ENCODE measurements at regions not wholly inside any gene's neighbourhood (a gene's known extent, or its start where the extent isn't known, plus 50 kb on each side); places are given as distances from the start of the nearest gene placed in this dataset.

GRCh38 chr10:131840788-131841118, 60.1 kb upstream of the PPP2R2D start:
- Mint-ChIP-seq H3K36me3 (ENCODE audit: unreplicated experiment) (no peaks in the 10 kb centered on the region), H3K4me1 (ENCODE audit: unreplicated experiment) (no peaks in the 10 kb centered on the region), H3K9me3 (ENCODE audit: unreplicated experiment) (peaks cover 2% of the 10 kb centered on the region), H3K27me3 (ENCODE audit: unreplicated experiment) (no peaks in the 10 kb centered on the region), H3K27ac (ENCODE audit: unreplicated experiment) (no peak overlapping the region), H3K4me3 (ENCODE audit: unreplicated experiment) (no peak overlapping the region)
- no peak for TF ChIP-seq CTCF (IDR thresholded peaks at IDR 0.05)
- no peak for DNase-seq (ENCODE audit: extremely low spot score, unreplicated experiment)

GRCh38 chr10:131841131-131841660, 59.6 kb upstream of the PPP2R2D start:
- DNase-seq (ENCODE audit: extremely low spot score, unreplicated experiment) = peak; percentile 71
- no peaks in the 10 kb centered on the region for H3K36me3 Mint-ChIP-seq (ENCODE audit: unreplicated experiment)
- no peaks in the 10 kb centered on the region for H3K9me3 Mint-ChIP-seq (ENCODE audit: unreplicated experiment)
- no peaks in the 10 kb centered on the region for H3K27me3 Mint-ChIP-seq (ENCODE audit: unreplicated experiment)
- no peak overlapping the region for H3K4me3 Mint-ChIP-seq (ENCODE audit: unreplicated experiment)
- no peak for TF ChIP-seq CTCF (IDR thresholded peaks at IDR 0.05)
- no peaks in the 10 kb centered on the region for H3K4me1 Mint-ChIP-seq (ENCODE audit: unreplicated experiment)
- no peak overlapping the region for H3K27ac Mint-ChIP-seq (ENCODE audit: unreplicated experiment)

GRCh38 chr10:131841661-131842139, 59.1 kb upstream of the PPP2R2D start:
- Mint-ChIP-seq H3K4me1 (ENCODE audit: unreplicated experiment) (no peaks in the 10 kb centered on the region), H3K4me3 (ENCODE audit: unreplicated experiment) (no peak overlapping the region), H3K27me3 (ENCODE audit: unreplicated experiment) (no peaks in the 10 kb centered on the region), H3K36me3 (ENCODE audit: unreplicated experiment) (no peaks in the 10 kb centered on the region), H3K9me3 (ENCODE audit: unreplicated experiment) (no peaks in the 10 kb centered on the region), H3K27ac (ENCODE audit: unreplicated experiment) (no peak overlapping the region)
- DNase-seq (ENCODE audit: extremely low spot score, unreplicated experiment) = peak; percentile 84
- TF ChIP-seq CTCF (IDR thresholded peaks at IDR 0.05) = no peak

- H3K27me3 Mint-ChIP-seq (ENCODE audit: unreplicated experiment) = no peaks in the 10 kb centered on the region
- no peak overlapping the region for H3K27ac Mint-ChIP-seq (ENCODE audit: unreplicated experiment)
- H3K4me1 Mint-ChIP-seq (ENCODE audit: unreplicated experiment) = no peaks in the 10 kb centered on the region
- no peaks in the 10 kb centered on the region for H3K9me3 Mint-ChIP-seq (ENCODE audit: unreplicated experiment)
- no peak for TF ChIP-seq CTCF (IDR thresholded peaks at IDR 0.05)
- peak; percentile 82 for DNase-seq (ENCODE audit: extremely low spot score, unreplicated experiment)
- no peak overlapping the region for H3K4me3 Mint-ChIP-seq (ENCODE audit: unreplicated experiment)
- H3K36me3 Mint-ChIP-seq (ENCODE audit: unreplicated experiment) = no peaks in the 10 kb centered on the region
Measured at GRCh38 chr10:131842351-131843088, 58.3 kb upstream of the PPP2R2D start.

- Mint-ChIP-seq H3K36me3 (ENCODE audit: unreplicated experiment) (no peaks in the 10 kb centered on the region), H3K9me3 (ENCODE audit: unreplicated experiment) (no peaks in the 10 kb centered on the region), H3K4me3 (ENCODE audit: unreplicated experiment) (no peak overlapping the region), H3K27ac (ENCODE audit: unreplicated experiment) (no peak overlapping the region), H3K4me1 (ENCODE audit: unreplicated experiment) (no peaks in the 10 kb centered on the region), H3K27me3 (ENCODE audit: unreplicated experiment) (no peaks in the 10 kb centered on the region)
- peak; percentile 65 for DNase-seq (ENCODE audit: extremely low spot score, unreplicated experiment)
- no peak for TF ChIP-seq CTCF (IDR thresholded peaks at IDR 0.05)
Measured at GRCh38 chr10:131843089-131843595, 57.7 kb upstream of the PPP2R2D start.

Data from osteocyte (in vitro differentiated cells).